ENCODE measurements at regions not wholly inside any gene's neighbourhood (a gene's known extent, or its start where the extent isn't known, plus 50 kb on each side); places are given as distances from the start of the nearest gene placed in this dataset.
"Not testable (repeated sequence)": the region's sequence is repeated elsewhere in the genome, so short reads cannot be mapped to it uniquely, and the experiment has no call there.

- DNase-seq (ENCODE audit: low spot score), result no peak
- 81% methylated on average over 2 of the region's 2 CpGs for WGBS
- Histone ChIP-seq H3K36me3 (no peaks in the 10 kb centered on the region), H3K9me3 (no peaks in the 10 kb centered on the region), H3K4me3 (no peak overlapping the region), H3K27ac (no peak overlapping the region), H3K4me1 (replicated peaks) (no peaks in the 10 kb centered on the region), H3K27me3 (replicated peaks; ENCODE audit: insufficient read depth) (no peaks in the 10 kb centered on the region)
- intact Hi-C loops (cut with DNase I), result no loop called here
- TF ChIP-seq POLR2A (IDR thresholded peaks at IDR 0.05), result no peak
- TF ChIP-seq CTCF (IDR thresholded peaks at IDR 0.05), result no peak
- no peak for TF ChIP-seq POLR2AphosphoS5 (IDR thresholded peaks at IDR 0.05)
Measured at GRCh38 chr13:81148822-81149221, 807.9 kb upstream of the SPRY2 start.

- WGBS, result 88% methylated on average over 12 of the region's 12 CpGs
- H3K27ac ChIP-seq; H3K9me3 ChIP-seq; DNase-seq (ENCODE audit: low spot score); H3K27me3 ChIP-seq (replicated peaks; ENCODE audit: insufficient read depth); H3K4me3 ChIP-seq; intact Hi-C loops (cut with DNase I); H3K4me1 ChIP-seq (replicated peaks); H3K36me3 ChIP-seq: not testable (repeated sequence)
Measured at GRCh38 chr13:81146576-81146975, 805.6 kb upstream of the SPRY2 start.

GRCh38 chr13:81142306-81142999 is 801.5 kb upstream of the SPRY2 start:
- TF ChIP-seq POLR2AphosphoS5 (IDR thresholded peaks at IDR 0.05) (peak; percentile 66), POLR2A (IDR thresholded peaks at IDR 0.05) (no peak), CTCF (IDR thresholded peaks at IDR 0.05) (peak in 1 of 4 experiments; percentile 14)
- intact Hi-C loops (cut with DNase I), result no loop called here
- Histone ChIP-seq H3K27me3 (replicated peaks; ENCODE audit: insufficient read depth) (no peaks in the 10 kb centered on the region), H3K4me1 (replicated peaks) (no peaks in the 10 kb centered on the region), H3K4me3 (no peak overlapping the region), H3K36me3 (no peaks in the 10 kb centered on the region), H3K27ac (peak overlapping the region; percentile 52 to 65), H3K9me3 (no peaks in the 10 kb centered on the region)
- 43% methylated on average over 5 of the region's 5 CpGs for WGBS
- DNase-seq (ENCODE audit: low spot score), result peak; percentile 62

GRCh38 chr13:81140675-81141074 is 799.7 kb upstream of the SPRY2 start:
- intact Hi-C loops (cut with DNase I), result no loop called here
- H3K36me3 ChIP-seq, result no peaks in the 10 kb centered on the region
- H3K4me3 ChIP-seq, result no peak overlapping the region
- no peak for DNase-seq (ENCODE audit: low spot score)
- no peak overlapping the region for H3K27ac ChIP-seq
- WGBS, result 60% methylated on average over 3 of the region's 3 CpGs
- no peaks in the 10 kb centered on the region for H3K4me1 ChIP-seq (replicated peaks)
- H3K27me3 ChIP-seq (replicated peaks; ENCODE audit: insufficient read depth), result no peaks in the 10 kb centered on the region
- TF ChIP-seq POLR2A (IDR thresholded peaks at IDR 0.05) (no peak), CTCF (IDR thresholded peaks at IDR 0.05) (no peak), POLR2AphosphoS5 (IDR thresholded peaks at IDR 0.05) (no peak)
- H3K9me3 ChIP-seq, result no peaks in the 10 kb centered on the region

GRCh38 chr13:81139987-81140386 is 799.1 kb upstream of the SPRY2 start:
- intact Hi-C loops (cut with DNase I), result no loop called here
- H3K4me3 ChIP-seq, result no peak overlapping the region
- no peak for TF ChIP-seq POLR2A (IDR thresholded peaks at IDR 0.05)
- TF ChIP-seq CTCF (IDR thresholded peaks at IDR 0.05), result no peak
- TF ChIP-seq POLR2AphosphoS5 (IDR thresholded peaks at IDR 0.05), result no peak
- DNase-seq (ENCODE audit: low spot score), result no peak
- H3K27ac ChIP-seq, result no peak overlapping the region
- no peaks in the 10 kb centered on the region for H3K9me3 ChIP-seq
- WGBS, result 80% methylated on average over 4 of the region's 4 CpGs
- no peaks in the 10 kb centered on the region for H3K36me3 ChIP-seq
- H3K4me1 ChIP-seq (replicated peaks), result no peaks in the 10 kb centered on the region
- no peaks in the 10 kb centered on the region for H3K27me3 ChIP-seq (replicated peaks; ENCODE audit: insufficient read depth)
